ENCODE measurements at regions not wholly inside any gene's neighbourhood (a gene's known extent, or its start where the extent isn't known, plus 50 kb on each side); places are given as distances from the start of the nearest gene placed in this dataset.

- no peaks in the 10 kb centered on the region for H3K79me2 ChIP-seq (ENCODE audit: insufficient read depth, low read length)
- Mint-ChIP-seq H3K27ac (peak overlapping the region in 1 of 3 experiments; percentile 28; a peak in 1 of 7 replicates), H3K4me3 (no peak overlapping the region), H3K36me3 (ENCODE audit: insufficient read depth in 1 of 3, low read depth in 3 of 3) (no peaks in the 10 kb centered on the region), H3K27me3 (ENCODE audit: low read depth) (no peaks in the 10 kb centered on the region), H3K4me1 (peaks cover under 1% of the 10 kb centered on the region in 2 experiments; a peak in 2 of 4 replicates), H3K9me3 (peaks cover 0 to 3% of the 10 kb centered on the region in 2 experiments; a peak in 1 of 5 replicates)
- no peak overlapping the region for H3K9ac ChIP-seq (ENCODE audit: extremely low read depth, insufficient read length, low read length)
- no peak for DNase-seq
- H3K23ac ChIP-seq (ENCODE audit: insufficient read length, low read depth, low read length), result no peak overlapping the region
- H3K23me2 ChIP-seq (ENCODE audit: insufficient read length, low read depth, low read length, poor library complexity, severe bottlenecking), result no peaks in the 10 kb centered on the region
- no peak overlapping the region for H4K5ac ChIP-seq (ENCODE audit: insufficient read length, low read depth, low read length)
- no peak for TF ChIP-seq CTCF (conservative IDR thresholded peaks at IDR 0.05)
- no peak overlapping the region for H2BK120ac ChIP-seq (ENCODE audit: low read depth, low read length, poor library complexity, severe bottlenecking)
- no peak overlapping the region for H2AK5ac ChIP-seq (ENCODE audit: insufficient read length, low read length)
- no peak overlapping the region for H2BK20ac ChIP-seq (ENCODE audit: low read depth, low read length, poor library complexity, severe bottlenecking)
- H3K9me3 ChIP-seq (ENCODE audit: control insufficient read depth, low read depth, low read length), result no peaks in the 10 kb centered on the region
- no peak overlapping the region for H3K27ac ChIP-seq (ENCODE audit: insufficient read length, low read depth, low read length)
- no peaks in the 10 kb centered on the region for H3K27me3 ChIP-seq (ENCODE audit: insufficient read depth, low read length)
- H2BK15ac ChIP-seq (ENCODE audit: low read depth, low read length), result no peak overlapping the region
- no peak overlapping the region for H3K4ac ChIP-seq (ENCODE audit: low read depth, low read length)
- no peak overlapping the region for H3T11ph ChIP-seq (ENCODE audit: low read length)
- no peaks in the 10 kb centered on the region for H3K79me1 ChIP-seq (ENCODE audit: insufficient read depth, low read depth, low read length, poor library complexity, severe bottlenecking)
- no peak overlapping the region for H4K8ac ChIP-seq (replicated peaks; ENCODE audit: insufficient read length, low read depth, low read length)
- no peaks in the 10 kb centered on the region for H4K20me1 ChIP-seq (ENCODE audit: control insufficient read depth, insufficient read depth, insufficient read length)
- no peak overlapping the region for H3K18ac ChIP-seq (ENCODE audit: insufficient read length, low read depth, low read length)
- no peaks in the 10 kb centered on the region for H3K4me1 ChIP-seq (ENCODE audit: insufficient read depth, low read length)
- H3K56ac ChIP-seq (ENCODE audit: insufficient read length, low read depth, low read length), result no peak overlapping the region
- no peak overlapping the region for H3K14ac ChIP-seq (ENCODE audit: insufficient read depth, low read length)
- H3K4me2 ChIP-seq (ENCODE audit: insufficient read depth, insufficient read length, low read length), result no peak overlapping the region
- no CpG with 5 or more reads among the region's 5 CpGs for WGBS (ENCODE audit: extremely low coverage, insufficient read length, low lambda C conversion rate)
- no peak overlapping the region for H2AFZ ChIP-seq (ENCODE audit: low read length)
- no peak overlapping the region for H2BK5ac ChIP-seq (ENCODE audit: insufficient read length, low read length)
- H2BK12ac ChIP-seq (ENCODE audit: insufficient read length, low read depth, low read length), result no peak overlapping the region
- H4K91ac ChIP-seq (ENCODE audit: insufficient read length, low read depth, low read length), result no peak overlapping the region
These were observed 74.0 kb upstream of the ITGB1 start for GRCh38 chr10:33031815-33032653.

Data from H9 (cell line).